ENCODE measurements at regions not wholly inside any gene's neighbourhood (a gene's known extent, or its start where the extent isn't known, plus 50 kb on each side); places are given as distances from the start of the nearest gene placed in this dataset.

DNA sequence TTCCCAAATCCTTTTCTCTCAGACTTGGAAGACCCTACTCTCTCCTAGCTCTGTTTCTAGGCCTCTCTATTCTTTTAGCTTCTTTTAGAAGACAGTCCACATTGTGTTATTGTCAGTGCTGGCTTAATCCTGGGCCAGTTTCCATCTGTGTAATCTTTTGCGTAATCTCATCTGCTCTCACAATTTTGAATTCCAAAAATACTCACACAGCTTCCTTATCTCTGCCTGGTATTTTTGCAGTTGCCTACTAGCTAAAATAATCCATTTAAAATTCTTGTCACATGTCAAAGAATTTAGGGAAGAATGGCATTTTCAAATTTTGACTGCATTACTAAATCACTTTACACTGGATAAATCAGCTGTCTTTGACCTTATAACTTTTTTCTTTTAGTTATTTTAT is 200.6 kb upstream of the MEX3C start:
- intact Hi-C loops (cut with micrococcal nuclease): no loop called here
- H3K27me3 ChIP-seq (ENCODE audit: insufficient read depth, low read length): peaks cover 6% of the 10 kb centered on the region; the same call in 1 of the 2 replicates
- BruUV-seq (replicated peaks): no TSS peak
- CTCF ChIA-PET: no interaction called here
- no peaks in the 10 kb centered on the region for H3K36me3 ChIP-seq (ENCODE audit: control insufficient read depth in 1 of 2, insufficient read depth in 2 of 2, low read length in 2 of 2)
- no peak overlapping the region for H3K9ac ChIP-seq (ENCODE audit: low read length)
- no peaks in the 10 kb centered on the region for H4K20me1 ChIP-seq (ENCODE audit: insufficient read depth)
- ATAC-seq (no peak), DNase-seq (ENCODE audit: low read depth, low spot score) (no peak)
- H3K4me2 ChIP-seq (ENCODE audit: low read length): no peak overlapping the region
- no peak overlapping the region for H3K27ac ChIP-seq (ENCODE audit: low read depth, low read length)
- H3K4me1 ChIP-seq (ENCODE audit: control insufficient read depth in 1 of 2, insufficient read depth in 2 of 2, low read length in 2 of 2): no peaks in the 10 kb centered on the region
- RAD21 ChIA-PET (ENCODE audit: low non-redundant PET in 1 of 2, low total read pairs in 2 of 2, uncharacterized antibody in 2 of 2, unreplicated experiment in 2 of 2): no interaction called here
- no peaks in the 10 kb centered on the region for H3K9me3 ChIP-seq (ENCODE audit: control insufficient read depth in 1 of 2, insufficient read depth in 1 of 2, low read depth in 1 of 2, low read length in 2 of 2)
- no peaks in the 10 kb centered on the region for H3K9me2 ChIP-seq (ENCODE audit: insufficient read depth)
- POLR2A ChIA-PET: no interaction called here
- no peaks in the 10 kb centered on the region for H3K79me2 ChIP-seq (ENCODE audit: insufficient read depth, low read length)
- TF ChIP-seq, protein P1, sequence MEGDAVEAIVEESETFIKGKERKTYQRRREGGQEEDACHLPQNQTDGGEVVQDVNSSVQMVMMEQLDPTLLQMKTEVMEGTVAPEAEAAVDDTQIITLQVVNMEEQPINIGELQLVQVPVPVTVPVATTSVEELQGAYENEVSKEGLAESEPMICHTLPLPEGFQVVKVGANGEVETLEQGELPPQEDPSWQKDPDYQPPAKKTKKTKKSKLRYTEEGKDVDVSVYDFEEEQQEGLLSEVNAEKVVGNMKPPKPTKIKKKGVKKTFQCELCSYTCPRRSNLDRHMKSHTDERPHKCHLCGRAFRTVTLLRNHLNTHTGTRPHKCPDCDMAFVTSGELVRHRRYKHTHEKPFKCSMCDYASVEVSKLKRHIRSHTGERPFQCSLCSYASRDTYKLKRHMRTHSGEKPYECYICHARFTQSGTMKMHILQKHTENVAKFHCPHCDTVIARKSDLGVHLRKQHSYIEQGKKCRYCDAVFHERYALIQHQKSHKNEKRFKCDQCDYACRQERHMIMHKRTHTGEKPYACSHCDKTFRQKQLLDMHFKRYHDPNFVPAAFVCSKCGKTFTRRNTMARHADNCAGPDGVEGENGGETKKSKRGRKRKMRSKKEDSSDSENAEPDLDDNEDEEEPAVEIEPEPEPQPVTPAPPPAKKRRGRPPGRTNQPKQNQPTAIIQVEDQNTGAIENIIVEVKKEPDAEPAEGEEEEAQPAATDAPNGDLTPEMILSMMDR (IDR thresholded peaks at IDR 0.05 in 2 of 3, conservative IDR thresholded peaks at IDR 0.05 in 1 of 3; ENCODE audit: borderline replicate concordance in 1 of 3, insufficient read depth in 1 of 3, low read depth in 2 of 3, low read length in 2 of 3): no peak
- no peak for TF ChIP-seq ELF1 (IDR thresholded peaks at IDR 0.05; ENCODE audit: borderline replicate concordance, low read depth)
- no peak for TF ChIP-seq SRF (IDR thresholded peaks at IDR 0.05; ENCODE audit: low read depth)
- H2AFZ ChIP-seq (ENCODE audit: low read depth, low read length, poor library complexity, severe bottlenecking): no peak overlapping the region
- no peak overlapping the region for H3K4me3 ChIP-seq (replicated peaks in 1 of 2; ENCODE audit: low read depth in 1 of 2, low read length in 2 of 2)

DNA sequence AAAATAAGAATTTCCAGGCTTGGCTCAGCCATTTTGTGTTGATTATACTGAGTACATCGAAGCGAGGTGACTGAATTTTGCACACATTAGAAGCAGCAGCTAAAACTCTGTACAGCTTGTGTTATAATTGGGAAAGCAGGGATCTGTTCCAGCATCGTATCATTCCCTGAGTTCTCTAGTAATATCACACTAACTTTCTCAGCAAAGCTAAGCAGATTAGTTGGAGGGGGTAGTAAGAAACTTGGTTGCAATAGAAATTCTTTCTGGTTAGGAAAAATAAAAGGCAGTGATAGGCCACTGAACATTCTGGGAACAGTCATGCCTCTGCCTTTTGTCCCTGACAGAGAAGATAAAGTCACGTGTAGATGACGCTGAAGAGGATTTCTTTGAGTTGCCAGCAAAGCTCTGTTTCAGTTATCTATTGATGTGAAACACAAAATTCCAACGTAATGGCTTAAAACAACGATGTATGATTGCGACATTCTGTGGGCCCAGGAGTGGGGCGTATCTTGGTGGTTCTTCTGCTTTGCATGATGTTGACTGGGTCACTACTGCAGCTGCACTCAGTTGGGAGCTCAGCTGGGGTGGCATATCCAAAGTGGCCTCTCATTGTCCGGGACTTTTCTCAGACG is 202.1 kb upstream of the MEX3C start:
- no peaks in the 10 kb centered on the region for H3K27me3 ChIP-seq (ENCODE audit: insufficient read depth, low read length)
- TF ChIP-seq ZNF274 (IDR thresholded peaks at IDR 0.05; ENCODE audit: low read depth, low read length): no peak
- no peak for TF ChIP-seq RAD21 (IDR thresholded peaks at IDR 0.05; ENCODE audit: low read depth)
- TF ChIP-seq POLR2AphosphoS5 (IDR thresholded peaks at IDR 0.05; ENCODE audit: low read depth, low read length): no peak
- no peak for TF ChIP-seq JUND (IDR thresholded peaks at IDR 0.05)
- TF ChIP-seq ATF3 (IDR thresholded peaks at IDR 0.05): no peak
- no peak for TF ChIP-seq ZFX (IDR thresholded peaks at IDR 0.05)
- no peak for TF ChIP-seq TCF7L2 (IDR thresholded peaks at IDR 0.05; ENCODE audit: borderline replicate concordance, extremely low read depth, insufficient read depth, insufficient read length)
- TF ChIP-seq MAX (IDR thresholded peaks at IDR 0.05): no peak
- no peak for TF ChIP-seq FOSL1 (IDR thresholded peaks at IDR 0.05; ENCODE audit: low read depth)
- TF ChIP-seq POLR2A (IDR thresholded peaks at IDR 0.05; ENCODE audit: borderline replicate concordance, extremely low read depth, insufficient read depth, insufficient read length): no peak
- TF ChIP-seq ZBTB33 (IDR thresholded peaks at IDR 0.05; ENCODE audit: extremely low read depth, insufficient replicate concordance, low read length): no peak
- no peak for ATAC-seq
- no peak overlapping the region for H3K27ac ChIP-seq (ENCODE audit: low read depth, low read length)
- H3K9me2 ChIP-seq (ENCODE audit: insufficient read depth): no peaks in the 10 kb centered on the region
- H2AFZ ChIP-seq (ENCODE audit: low read depth, low read length, poor library complexity, severe bottlenecking): no peak overlapping the region
- H3K36me3 ChIP-seq (ENCODE audit: control insufficient read depth in 1 of 2, insufficient read depth in 2 of 2, low read length in 2 of 2): no peaks in the 10 kb centered on the region
- no peak for DNase-seq (ENCODE audit: low read depth, low spot score)
- POLR2A ChIA-PET: no interaction called here
- no peak overlapping the region for H3K4me2 ChIP-seq (ENCODE audit: low read length)
- RAD21 ChIA-PET (ENCODE audit: low non-redundant PET in 1 of 2, low total read pairs in 2 of 2, uncharacterized antibody in 2 of 2, unreplicated experiment in 2 of 2): no interaction called here
- no peaks in the 10 kb centered on the region for H4K20me1 ChIP-seq (ENCODE audit: insufficient read depth)
- H3K9me3 ChIP-seq (ENCODE audit: control insufficient read depth in 1 of 2, insufficient read depth in 1 of 2, low read depth in 1 of 2, low read length in 2 of 2): no peaks in the 10 kb centered on the region
- no TSS peak for BruUV-seq (replicated peaks)
- CTCF ChIA-PET: no interaction called here
- no peak overlapping the region for H3K9ac ChIP-seq (ENCODE audit: low read length)
- H3K4me3 ChIP-seq (replicated peaks in 1 of 2; ENCODE audit: low read depth in 1 of 2, low read length in 2 of 2): no peak overlapping the region
- no peaks in the 10 kb centered on the region for H3K4me1 ChIP-seq (ENCODE audit: control insufficient read depth in 1 of 2, insufficient read depth in 2 of 2, low read length in 2 of 2)
- intact Hi-C loops (cut with micrococcal nuclease): no loop called here
- H3K79me2 ChIP-seq (ENCODE audit: insufficient read depth, low read length): no peaks in the 10 kb centered on the region

Data from HCT116 (cell line).